HG03439 (cell line): ENCODE measurements at regions not wholly inside any gene's neighbourhood (a gene's known extent, or its start where the extent isn't known, plus 50 kb on each side); places are given as distances from the start of the nearest gene placed in this dataset.

Experiments used
- ATAC-seq: cut with Tn5 transposase; IDR thresholded peaks from one replicate; pipeline ENCODE4 v1.9.1; 2021; ENCODE audit warnings: mild to moderate bottlenecking, moderate library complexity; ENCODE audit not compliant: unreplicated experiment

GRCh38 chr3:139780593-139780992 lies 102.8 kb upstream of the NMNAT3 start:
- ATAC-seq: no peak

GRCh38 chr3:139778682-139779233 lies 101.0 kb upstream of the NMNAT3 start:
- no peak for ATAC-seq

- ATAC-seq: no peak
Observed at GRCh38 chr3:139774560-139775302, 97.0 kb upstream of the NMNAT3 start.

- no peak for ATAC-seq
Observed at GRCh38 chr3:139772539-139773500, 95.0 kb upstream of the NMNAT3 start.

GRCh38 chr3:139771331-139771730 lies 93.6 kb upstream of the NMNAT3 start:
- ATAC-seq: no peak

- no peak for ATAC-seq
Observed at GRCh38 chr3:139770577-139770976, 92.8 kb upstream of the NMNAT3 start.

- ATAC-seq: no peak
Observed at GRCh38 chr3:139769796-139770195, 92.0 kb upstream of the NMNAT3 start.

- no peak for ATAC-seq
Observed at GRCh38 chr3:139764936-139765335, 87.2 kb upstream of the NMNAT3 start.

GRCh38 chr3:139764069-139764905 lies 86.5 kb upstream of the NMNAT3 start:
- ATAC-seq: no peak

- no peak for ATAC-seq
Observed at GRCh38 chr3:139762302-139762701, 84.5 kb upstream of the NMNAT3 start.

- ATAC-seq: no peak
Observed at GRCh38 chr3:139759470-139759869, 81.7 kb upstream of the NMNAT3 start.

GRCh38 chr3:139758654-139759291 lies 81.0 kb upstream of the NMNAT3 start:
- ATAC-seq: no peak

- no peak for ATAC-seq
Observed at GRCh38 chr3:139757448-139758030, 79.8 kb upstream of the NMNAT3 start.

- no peak for ATAC-seq
Observed at GRCh38 chr3:139756529-139757103, 78.8 kb upstream of the NMNAT3 start.

GRCh38 chr3:139755551-139755950 lies 77.8 kb upstream of the NMNAT3 start:
- ATAC-seq: no peak

GRCh38 chr3:139751789-139752188 lies 74.0 kb upstream of the NMNAT3 start:
- ATAC-seq: peak; percentile 49

- ATAC-seq: no peak
Observed at GRCh38 chr3:139746481-139746880, 68.7 kb upstream of the NMNAT3 start.

- ATAC-seq: no peak
Observed at GRCh38 chr3:139745831-139746230, 68.1 kb upstream of the NMNAT3 start.

GRCh38 chr3:139738697-139739096 lies 60.9 kb upstream of the NMNAT3 start:
- ATAC-seq: no peak
